ENCODE measurements at regions not wholly inside any gene's neighbourhood (a gene's known extent, or its start where the extent isn't known, plus 50 kb on each side); places are given as distances from the start of the nearest gene placed in this dataset.

DNA sequence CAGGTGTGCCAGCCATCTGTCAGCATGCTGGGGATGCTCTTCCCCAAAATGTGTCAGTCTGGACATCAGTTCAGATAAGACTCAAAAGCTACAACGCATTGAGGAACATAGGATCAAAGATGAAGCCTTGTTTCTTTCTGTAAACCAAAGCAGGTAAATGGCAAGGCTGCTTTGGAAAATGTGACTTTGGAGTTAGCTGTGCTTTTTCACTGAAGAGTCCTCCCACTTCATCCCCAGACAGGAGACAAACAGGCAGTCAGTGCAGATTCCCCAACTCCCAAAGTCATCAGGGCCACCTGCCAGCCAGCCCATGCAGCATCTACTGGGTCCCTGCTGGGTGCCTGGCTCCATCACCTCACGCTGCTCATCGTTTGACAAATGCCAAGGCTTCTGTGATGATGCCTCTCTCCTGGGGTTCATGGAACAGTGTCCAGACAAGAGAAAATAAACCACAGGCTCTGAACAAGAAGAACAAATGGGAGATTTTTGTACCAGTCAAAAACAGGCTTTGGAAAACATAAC, 205.0 kb upstream of the BTBD3 start:
- no peaks in the 10 kb centered on the region for H4K20me1 ChIP-seq (ENCODE audit: insufficient read depth)
- no peak overlapping the region for H3K4me2 ChIP-seq (ENCODE audit: low read length)
- no peak overlapping the region for H2AFZ ChIP-seq (ENCODE audit: low read depth, low read length)
- H3K79me2 ChIP-seq (replicated peaks; ENCODE audit: insufficient read depth, low read length): no peaks in the 10 kb centered on the region
- H3K4me3 ChIP-seq (ENCODE audit: low read length): no peak overlapping the region
- no peak overlapping the region for H3K9ac ChIP-seq (ENCODE audit: low read length)
- no peak overlapping the region for H3K27ac ChIP-seq (ENCODE audit: low read length)
- H3K36me3 ChIP-seq (ENCODE audit: insufficient read depth, low read length): no peaks in the 10 kb centered on the region
- H3K27me3 ChIP-seq (ENCODE audit: insufficient read depth, low read depth, low read length): no peaks in the 10 kb centered on the region
- TF ChIP-seq SMC3 (conservative IDR thresholded peaks at IDR 0.05; ENCODE audit: poor library complexity) (no peak), EZH2 (IDR thresholded peaks at IDR 0.05; ENCODE audit: borderline replicate concordance, insufficient read depth, low read length, poor library complexity, severe bottlenecking) (no peak), EP300 (conservative IDR thresholded peaks at IDR 0.05; ENCODE audit: poor library complexity, severe bottlenecking) (no peak), MXI1 (conservative IDR thresholded peaks at IDR 0.05; ENCODE audit: poor library complexity, severe bottlenecking) (no peak), TAF1 (IDR thresholded peaks at IDR 0.05; ENCODE audit: low read depth) (no peak), POLR2AphosphoS5 (IDR thresholded peaks at IDR 0.05) (no peak), RAD21 (conservative IDR thresholded peaks at IDR 0.05) (no peak)
- TF ChIP-seq, protein P1, sequence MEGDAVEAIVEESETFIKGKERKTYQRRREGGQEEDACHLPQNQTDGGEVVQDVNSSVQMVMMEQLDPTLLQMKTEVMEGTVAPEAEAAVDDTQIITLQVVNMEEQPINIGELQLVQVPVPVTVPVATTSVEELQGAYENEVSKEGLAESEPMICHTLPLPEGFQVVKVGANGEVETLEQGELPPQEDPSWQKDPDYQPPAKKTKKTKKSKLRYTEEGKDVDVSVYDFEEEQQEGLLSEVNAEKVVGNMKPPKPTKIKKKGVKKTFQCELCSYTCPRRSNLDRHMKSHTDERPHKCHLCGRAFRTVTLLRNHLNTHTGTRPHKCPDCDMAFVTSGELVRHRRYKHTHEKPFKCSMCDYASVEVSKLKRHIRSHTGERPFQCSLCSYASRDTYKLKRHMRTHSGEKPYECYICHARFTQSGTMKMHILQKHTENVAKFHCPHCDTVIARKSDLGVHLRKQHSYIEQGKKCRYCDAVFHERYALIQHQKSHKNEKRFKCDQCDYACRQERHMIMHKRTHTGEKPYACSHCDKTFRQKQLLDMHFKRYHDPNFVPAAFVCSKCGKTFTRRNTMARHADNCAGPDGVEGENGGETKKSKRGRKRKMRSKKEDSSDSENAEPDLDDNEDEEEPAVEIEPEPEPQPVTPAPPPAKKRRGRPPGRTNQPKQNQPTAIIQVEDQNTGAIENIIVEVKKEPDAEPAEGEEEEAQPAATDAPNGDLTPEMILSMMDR (IDR thresholded peaks at IDR 0.05; ENCODE audit: poor library complexity, severe bottlenecking): no peak
- TF ChIP-seq, protein P2, sequence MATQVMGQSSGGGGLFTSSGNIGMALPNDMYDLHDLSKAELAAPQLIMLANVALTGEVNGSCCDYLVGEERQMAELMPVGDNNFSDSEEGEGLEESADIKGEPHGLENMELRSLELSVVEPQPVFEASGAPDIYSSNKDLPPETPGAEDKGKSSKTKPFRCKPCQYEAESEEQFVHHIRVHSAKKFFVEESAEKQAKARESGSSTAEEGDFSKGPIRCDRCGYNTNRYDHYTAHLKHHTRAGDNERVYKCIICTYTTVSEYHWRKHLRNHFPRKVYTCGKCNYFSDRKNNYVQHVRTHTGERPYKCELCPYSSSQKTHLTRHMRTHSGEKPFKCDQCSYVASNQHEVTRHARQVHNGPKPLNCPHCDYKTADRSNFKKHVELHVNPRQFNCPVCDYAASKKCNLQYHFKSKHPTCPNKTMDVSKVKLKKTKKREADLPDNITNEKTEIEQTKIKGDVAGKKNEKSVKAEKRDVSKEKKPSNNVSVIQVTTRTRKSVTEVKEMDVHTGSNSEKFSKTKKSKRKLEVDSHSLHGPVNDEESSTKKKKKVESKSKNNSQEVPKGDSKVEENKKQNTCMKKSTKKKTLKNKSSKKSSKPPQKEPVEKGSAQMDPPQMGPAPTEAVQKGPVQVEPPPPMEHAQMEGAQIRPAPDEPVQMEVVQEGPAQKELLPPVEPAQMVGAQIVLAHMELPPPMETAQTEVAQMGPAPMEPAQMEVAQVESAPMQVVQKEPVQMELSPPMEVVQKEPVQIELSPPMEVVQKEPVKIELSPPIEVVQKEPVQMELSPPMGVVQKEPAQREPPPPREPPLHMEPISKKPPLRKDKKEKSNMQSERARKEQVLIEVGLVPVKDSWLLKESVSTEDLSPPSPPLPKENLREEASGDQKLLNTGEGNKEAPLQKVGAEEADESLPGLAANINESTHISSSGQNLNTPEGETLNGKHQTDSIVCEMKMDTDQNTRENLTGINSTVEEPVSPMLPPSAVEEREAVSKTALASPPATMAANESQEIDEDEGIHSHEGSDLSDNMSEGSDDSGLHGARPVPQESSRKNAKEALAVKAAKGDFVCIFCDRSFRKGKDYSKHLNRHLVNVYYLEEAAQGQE (IDR thresholded peaks at IDR 0.05; ENCODE audit: borderline replicate concordance): no peak
- H3K9me2 ChIP-seq (ENCODE audit: insufficient read depth, low read length): no peaks in the 10 kb centered on the region
- peaks cover 2% of the 10 kb centered on the region for H3F3A ChIP-seq (ENCODE audit: insufficient read depth, low read length, poor library complexity, severe bottlenecking)
- no peaks in the 10 kb centered on the region for H3K9me3 ChIP-seq (ENCODE audit: low read length)

DNA sequence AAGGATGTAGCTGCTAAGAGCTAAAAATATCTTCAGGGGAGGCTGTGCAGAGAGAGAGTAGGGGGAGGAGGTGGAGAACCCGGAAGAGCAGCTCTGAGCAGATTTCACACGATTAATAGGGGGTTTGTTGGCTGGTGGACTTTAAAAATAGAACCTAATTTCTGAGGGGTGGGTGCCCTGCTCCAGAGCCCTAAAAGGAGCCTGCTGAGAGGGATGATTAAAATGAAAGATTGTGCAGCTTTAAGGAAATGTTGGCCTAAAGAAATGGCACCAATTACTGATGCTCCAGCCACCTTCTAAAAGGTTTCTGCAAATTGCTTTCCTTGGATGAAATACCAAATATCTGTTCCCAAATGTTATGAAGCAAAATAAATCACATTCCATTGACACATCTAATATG, 202.8 kb upstream of the BTBD3 start:
- H4K20me1 ChIP-seq (ENCODE audit: insufficient read depth): no peaks in the 10 kb centered on the region
- H3K9me3 ChIP-seq (ENCODE audit: low read length): no peaks in the 10 kb centered on the region
- H3K9ac ChIP-seq (ENCODE audit: low read length): no peak overlapping the region
- H2AFZ ChIP-seq (ENCODE audit: low read depth, low read length): no peak overlapping the region
- H3K36me3 ChIP-seq (ENCODE audit: insufficient read depth, low read length): no peaks in the 10 kb centered on the region
- TF ChIP-seq, protein P1 (IDR thresholded peaks at IDR 0.05; ENCODE audit: poor library complexity, severe bottlenecking): no peak
- TF ChIP-seq TAF1 (IDR thresholded peaks at IDR 0.05; ENCODE audit: low read depth): no peak
- no peak for TF ChIP-seq RAD21 (conservative IDR thresholded peaks at IDR 0.05)
- TF ChIP-seq MXI1 (conservative IDR thresholded peaks at IDR 0.05; ENCODE audit: poor library complexity, severe bottlenecking): no peak
- peak; percentile 7 for TF ChIP-seq POLR2AphosphoS5 (IDR thresholded peaks at IDR 0.05)
- peak; percentile 24 for TF ChIP-seq EP300 (conservative IDR thresholded peaks at IDR 0.05; ENCODE audit: poor library complexity, severe bottlenecking)
- no peak for TF ChIP-seq EZH2 (IDR thresholded peaks at IDR 0.05; ENCODE audit: borderline replicate concordance, insufficient read depth, low read length, poor library complexity, severe bottlenecking)
- TF ChIP-seq, protein P2 (IDR thresholded peaks at IDR 0.05; ENCODE audit: borderline replicate concordance): no peak
- TF ChIP-seq SMC3 (conservative IDR thresholded peaks at IDR 0.05; ENCODE audit: poor library complexity): no peak
- H3K27me3 ChIP-seq (ENCODE audit: insufficient read depth, low read depth, low read length): no peaks in the 10 kb centered on the region
- peak overlapping the region; percentile 42 for H3K27ac ChIP-seq (ENCODE audit: low read length)
- H3K4me2 ChIP-seq (ENCODE audit: low read length): no peak overlapping the region
- H3K79me2 ChIP-seq (replicated peaks; ENCODE audit: insufficient read depth, low read length): no peaks in the 10 kb centered on the region
- peaks cover 2% of the 10 kb centered on the region for H3F3A ChIP-seq (ENCODE audit: insufficient read depth, low read length, poor library complexity, severe bottlenecking)
- peak overlapping the region; percentile 10 for H3K4me3 ChIP-seq (ENCODE audit: low read length)
- H3K9me2 ChIP-seq (ENCODE audit: insufficient read depth, low read length): no peaks in the 10 kb centered on the region

All from neural cell (in vitro differentiated cells).